GM12872 (cell line): ENCODE measurements at regions not wholly inside any gene's neighbourhood (a gene's known extent, or its start where the extent isn't known, plus 50 kb on each side); places are given as distances from the start of the nearest gene placed in this dataset.

ENCODE experiments used
- CTCF ChIP-seq: IDR thresholded peaks from 3 replicates; pipeline ENCODE4 v1.5.1; 2011; ENCODE audit warnings: low read depth, mild to moderate bottlenecking, low read length, moderate library complexity; ENCODE audit not compliant: insufficient read depth

GRCh38 chr10:28997734-28998133 is 291.1 kb upstream of the LYZL1 start:
- TF ChIP-seq CTCF = no peak

- TF ChIP-seq CTCF = no peak
Observed at GRCh38 chr10:29001801-29002200, 287.1 kb upstream of the LYZL1 start.

- TF ChIP-seq CTCF = no peak
Observed at GRCh38 chr10:29005988-29006387, 282.9 kb upstream of the LYZL1 start.

- TF ChIP-seq CTCF = no peak
Observed at GRCh38 chr10:29007370-29007747, 281.5 kb upstream of the LYZL1 start.

- TF ChIP-seq CTCF = no peak
Observed at GRCh38 chr10:29007748-29008610, 280.9 kb upstream of the LYZL1 start.

GRCh38 chr10:29009464-29009863 is 279.4 kb upstream of the LYZL1 start:
- TF ChIP-seq CTCF = no peak

GRCh38 chr10:29011516-29011915 is 277.4 kb upstream of the LYZL1 start:
- TF ChIP-seq CTCF = no peak
